ENCODE measurements at regions not wholly inside any gene's neighbourhood (a gene's known extent, or its start where the extent isn't known, plus 50 kb on each side); places are given as distances from the start of the nearest gene placed in this dataset.

DNA sequence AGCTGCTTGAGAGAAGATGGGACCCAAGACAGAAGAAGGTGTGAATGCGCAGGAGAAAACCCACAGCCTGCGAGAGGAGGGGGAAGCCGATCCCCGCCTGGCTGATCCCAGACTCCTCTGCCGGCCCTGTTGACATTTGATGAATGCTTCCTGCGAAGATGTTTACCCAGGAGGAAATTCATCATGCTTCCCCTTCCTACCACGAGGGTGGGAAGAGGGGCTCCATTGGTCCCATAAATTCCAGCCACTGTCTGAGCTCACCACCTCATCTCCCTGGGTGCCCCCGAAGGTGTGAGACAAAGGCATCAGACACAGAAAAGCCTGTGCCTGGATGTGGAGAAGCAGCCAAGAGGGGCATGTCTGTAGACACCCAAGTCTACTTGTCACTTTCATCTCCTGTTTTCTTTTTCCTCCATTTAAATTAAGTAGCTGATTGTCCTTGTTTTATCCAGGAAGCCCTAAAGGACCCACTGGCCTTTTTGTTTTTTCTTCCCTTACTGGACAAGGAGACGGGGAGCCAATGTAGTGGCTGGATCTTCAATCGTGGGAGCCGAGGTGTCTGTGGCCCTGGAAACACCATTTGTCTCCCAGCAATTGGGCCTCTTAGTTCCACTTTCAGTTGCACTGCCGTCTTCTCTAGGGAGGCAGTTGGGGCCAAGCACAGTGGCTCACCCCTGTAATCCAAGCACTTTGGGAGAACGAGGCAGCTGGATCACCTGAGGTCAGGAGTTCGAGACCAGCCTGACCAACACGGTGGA is 95.3 kb upstream of the HES1 start:
- TF ChIP-seq, protein P1, sequence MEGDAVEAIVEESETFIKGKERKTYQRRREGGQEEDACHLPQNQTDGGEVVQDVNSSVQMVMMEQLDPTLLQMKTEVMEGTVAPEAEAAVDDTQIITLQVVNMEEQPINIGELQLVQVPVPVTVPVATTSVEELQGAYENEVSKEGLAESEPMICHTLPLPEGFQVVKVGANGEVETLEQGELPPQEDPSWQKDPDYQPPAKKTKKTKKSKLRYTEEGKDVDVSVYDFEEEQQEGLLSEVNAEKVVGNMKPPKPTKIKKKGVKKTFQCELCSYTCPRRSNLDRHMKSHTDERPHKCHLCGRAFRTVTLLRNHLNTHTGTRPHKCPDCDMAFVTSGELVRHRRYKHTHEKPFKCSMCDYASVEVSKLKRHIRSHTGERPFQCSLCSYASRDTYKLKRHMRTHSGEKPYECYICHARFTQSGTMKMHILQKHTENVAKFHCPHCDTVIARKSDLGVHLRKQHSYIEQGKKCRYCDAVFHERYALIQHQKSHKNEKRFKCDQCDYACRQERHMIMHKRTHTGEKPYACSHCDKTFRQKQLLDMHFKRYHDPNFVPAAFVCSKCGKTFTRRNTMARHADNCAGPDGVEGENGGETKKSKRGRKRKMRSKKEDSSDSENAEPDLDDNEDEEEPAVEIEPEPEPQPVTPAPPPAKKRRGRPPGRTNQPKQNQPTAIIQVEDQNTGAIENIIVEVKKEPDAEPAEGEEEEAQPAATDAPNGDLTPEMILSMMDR (IDR thresholded peaks at IDR 0.05; ENCODE audit: borderline replicate concordance, extremely low read depth, low read length, poor library complexity, severe bottlenecking) = no peak
- no peak for TF ChIP-seq EZH2 (IDR thresholded peaks at IDR 0.05; ENCODE audit: borderline replicate concordance, low read depth, low read length, severe bottlenecking)
